SHP77 treated with DMSO at 0.1 percent for 48 hours (cell line): ENCODE measurements at regions not wholly inside any gene's neighbourhood (a gene's known extent, or its start where the extent isn't known, plus 50 kb on each side); places are given as distances from the start of the nearest gene placed in this dataset.
"Not testable (repeated sequence)": the region's sequence is repeated elsewhere in the genome, so short reads cannot be mapped to it uniquely, and the experiment has no call there.

Experiments
- DNase-seq: peaks from one replicate; lab custom pipeline; 2025; lab: John Stamatoyannopoulos, UW

GRCh38 chr1:4486408-4487120, 167.8 kb upstream of the AJAP1 start:
- DNase-seq = no peak

DNA sequence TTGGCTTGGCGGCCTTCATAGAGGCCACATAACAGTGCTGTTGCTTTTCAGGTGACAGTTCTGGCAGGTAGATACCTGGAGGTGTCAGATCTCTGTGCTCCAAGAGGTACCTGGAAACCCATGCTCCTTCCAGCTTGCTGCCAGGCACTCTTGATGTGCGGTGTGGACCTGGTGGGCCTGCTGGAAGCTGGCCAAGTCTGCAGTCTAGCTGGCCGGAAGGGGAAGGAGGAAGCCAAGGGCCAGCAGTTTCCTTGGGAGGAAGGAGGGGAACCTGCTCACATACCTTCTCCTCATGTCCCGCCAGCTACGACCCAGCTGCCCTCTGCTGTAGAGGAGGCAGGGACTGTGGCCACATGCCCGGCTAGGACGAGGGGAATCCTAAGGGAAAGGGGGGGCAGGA, 166.4 kb upstream of the AJAP1 start:
- no peak for DNase-seq

GRCh38 chr1:4489486-4489885, 164.9 kb upstream of the AJAP1 start:
- no peak for DNase-seq

- not testable (repeated sequence) for DNase-seq
Observed at GRCh38 chr1:4489992-4490391, 164.4 kb upstream of the AJAP1 start.

DNA sequence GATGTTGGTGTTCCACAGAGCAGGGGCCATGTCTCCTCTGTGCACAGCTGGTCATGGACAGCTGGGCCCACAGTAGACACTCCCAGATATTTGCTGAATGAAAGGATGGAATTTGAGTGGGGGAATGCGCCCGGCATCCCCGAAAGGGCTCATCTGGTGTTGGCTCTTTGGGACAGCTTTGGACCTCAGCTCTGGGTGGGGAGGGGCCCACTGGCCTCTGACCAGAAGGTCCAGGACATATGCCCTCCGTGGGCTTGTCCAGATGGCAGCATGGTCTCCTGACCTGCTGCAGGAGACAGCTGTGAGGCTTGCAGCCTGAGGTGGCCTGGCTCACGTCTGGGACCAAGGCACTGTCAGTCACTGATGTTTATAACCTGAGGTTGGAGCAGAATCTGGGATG, 160.4 kb upstream of the AJAP1 start:
- no peak for DNase-seq

DNA sequence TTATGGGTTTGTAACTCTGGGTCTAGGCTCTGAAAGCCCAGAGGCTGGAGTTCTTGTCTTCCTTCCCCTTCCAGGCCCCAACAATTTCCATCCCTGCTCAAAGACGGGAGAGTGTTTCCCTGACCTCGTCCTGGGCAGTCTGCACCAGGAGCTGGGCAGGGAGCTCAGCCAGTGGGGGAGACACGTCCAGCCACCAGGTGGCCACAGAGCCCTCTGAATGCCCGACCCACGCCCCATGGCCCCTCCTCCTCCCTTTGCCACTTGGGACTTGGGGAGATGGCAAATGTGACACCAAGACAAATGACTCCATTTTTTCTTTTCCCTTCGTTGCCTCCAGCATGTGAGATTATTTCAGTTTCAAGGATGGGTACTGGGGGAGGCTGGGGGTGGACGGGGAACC, 159.9 kb upstream of the AJAP1 start:
- no peak for DNase-seq

DNA sequence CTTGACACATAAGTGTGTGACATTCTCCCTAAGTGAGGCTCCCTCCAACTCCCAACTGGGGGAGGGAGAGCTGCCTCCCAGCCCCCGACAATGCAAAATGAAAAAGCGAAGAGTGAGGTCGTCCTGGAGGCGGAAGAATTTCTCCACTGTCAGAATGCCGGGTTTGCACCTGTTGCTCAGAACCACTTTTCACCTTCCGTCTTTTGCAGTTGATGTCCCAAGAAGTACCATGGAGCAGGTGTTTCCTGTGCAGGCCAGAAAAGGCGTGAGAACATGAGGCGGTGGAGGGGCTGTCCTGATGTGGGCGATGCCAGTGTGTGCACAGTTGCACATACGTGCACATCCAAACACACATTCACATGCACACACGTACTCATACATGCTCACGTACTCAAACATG, 158.6 kb upstream of the AJAP1 start:
- no peak for DNase-seq

DNA sequence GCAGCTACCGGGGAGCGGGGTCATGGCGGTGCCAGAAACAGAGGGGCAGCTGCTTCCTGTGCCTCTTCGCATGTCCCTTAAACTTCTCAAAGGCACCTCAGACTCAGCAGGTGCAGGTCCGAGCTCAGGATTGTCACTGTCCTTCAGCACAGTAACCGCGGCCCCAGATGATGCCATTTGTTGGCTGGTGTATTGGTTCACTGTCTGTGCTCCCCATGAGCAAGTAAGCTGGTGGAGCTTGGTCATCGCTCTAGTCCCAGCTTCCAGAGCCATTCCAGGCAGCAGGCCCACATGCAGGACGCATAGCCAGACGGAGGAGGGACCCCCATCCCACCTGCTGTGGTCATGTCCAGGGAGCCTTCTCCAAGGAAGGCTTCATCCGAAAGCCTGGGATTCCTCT, 154.0 kb upstream of the AJAP1 start:
- no peak for DNase-seq

- no peak for DNase-seq
Observed at GRCh38 chr1:4506591-4506990, 147.8 kb upstream of the AJAP1 start.

DNA sequence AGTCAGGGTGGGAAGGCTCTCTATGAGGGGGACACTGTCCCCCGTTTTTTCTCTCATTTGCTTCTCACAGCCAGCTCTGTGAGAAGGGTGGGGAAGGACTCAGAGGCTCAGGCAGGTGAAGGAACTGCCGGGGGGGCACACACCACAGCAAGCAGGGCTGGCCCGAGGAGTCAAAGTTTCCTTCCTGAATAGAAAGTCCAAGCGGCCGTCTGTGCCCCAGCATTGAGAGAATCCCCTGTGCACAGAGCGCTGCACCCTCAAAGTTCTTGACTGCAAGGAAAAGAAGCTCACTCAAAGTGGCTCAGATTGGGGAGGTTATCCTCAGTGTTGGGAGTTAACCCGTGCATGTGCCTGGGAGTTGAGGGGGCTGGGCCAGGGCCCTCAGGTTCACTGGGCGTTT, 145.2 kb upstream of the AJAP1 start:
- no peak for DNase-seq

GRCh38 chr1:4510276-4510691, 144.1 kb upstream of the AJAP1 start:
- no peak for DNase-seq

GRCh38 chr1:4511374-4511773, 143.0 kb upstream of the AJAP1 start:
- no peak for DNase-seq

GRCh38 chr1:4512636-4513035, 141.8 kb upstream of the AJAP1 start:
- DNase-seq = no peak

- DNase-seq = no peak
Observed at GRCh38 chr1:4513685-4514084, 140.7 kb upstream of the AJAP1 start.

DNA sequence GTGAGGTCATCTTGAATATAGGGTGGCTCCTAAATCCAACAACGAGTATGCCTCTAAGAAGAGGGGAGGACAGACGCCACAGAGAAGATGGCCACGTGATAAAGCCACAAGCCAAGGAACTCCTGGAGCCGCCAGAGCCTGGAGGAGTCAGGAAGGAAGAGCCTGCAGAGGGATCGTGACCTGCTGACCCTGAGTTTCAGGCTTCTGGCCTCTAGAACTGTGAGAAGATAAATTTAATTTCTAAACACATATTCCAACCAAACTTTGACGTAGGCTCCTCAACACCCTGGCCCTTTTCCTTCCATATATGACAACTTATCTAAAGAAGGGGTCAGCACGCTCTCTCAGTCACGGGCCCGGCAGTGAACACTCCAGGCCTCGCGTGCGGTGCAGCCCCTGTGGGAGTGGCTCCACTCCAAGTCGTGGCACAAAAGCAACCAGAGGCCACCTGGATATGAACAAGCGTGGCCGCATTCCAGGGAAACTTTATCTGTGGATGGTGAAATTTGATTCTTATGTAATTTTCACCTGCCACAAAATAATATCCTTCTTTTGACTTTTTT, 138.6 kb upstream of the AJAP1 start:
- no peak for DNase-seq

GRCh38 chr1:4516596-4516995, 137.8 kb upstream of the AJAP1 start:
- no peak for DNase-seq

DNA sequence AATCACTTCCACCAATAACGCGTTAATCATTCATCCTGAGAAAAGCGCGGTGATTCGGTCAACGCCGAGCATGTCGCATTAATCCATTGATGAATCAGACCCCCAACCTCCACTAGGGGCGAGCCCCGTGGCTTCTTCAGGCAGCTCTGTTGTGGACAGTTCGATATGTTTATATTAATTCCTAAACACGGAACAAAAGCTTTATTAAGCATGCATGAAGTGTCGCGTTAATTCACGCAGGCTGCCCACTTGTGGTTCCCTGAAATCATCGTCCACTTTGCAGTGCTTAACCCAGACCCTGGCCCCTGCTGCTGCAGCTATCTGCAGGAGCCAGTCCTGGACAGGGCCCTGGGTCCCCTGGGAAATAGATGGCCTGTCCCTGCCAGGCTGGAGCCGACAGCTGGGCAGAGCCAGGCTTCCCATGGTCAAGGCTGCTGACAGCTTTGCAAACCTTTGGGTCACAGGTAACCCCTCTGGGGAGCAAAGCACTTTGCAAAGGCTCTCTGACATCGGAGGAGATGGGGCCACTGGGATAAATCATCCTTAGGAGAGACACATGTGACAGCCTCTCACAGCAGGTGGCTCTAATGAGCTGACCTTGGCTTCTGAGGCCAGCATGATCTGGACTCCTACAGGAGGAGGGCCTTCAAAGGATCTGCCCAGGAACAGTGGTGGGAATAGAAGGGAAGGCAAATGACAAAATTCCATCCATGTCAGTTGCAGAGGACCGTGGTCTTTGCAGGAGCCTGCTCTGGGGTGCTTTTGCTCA, 137.0 kb upstream of the AJAP1 start:
- no peak for DNase-seq

- no peak for DNase-seq
Observed at GRCh38 chr1:4518621-4519020, 135.8 kb upstream of the AJAP1 start.

DNA sequence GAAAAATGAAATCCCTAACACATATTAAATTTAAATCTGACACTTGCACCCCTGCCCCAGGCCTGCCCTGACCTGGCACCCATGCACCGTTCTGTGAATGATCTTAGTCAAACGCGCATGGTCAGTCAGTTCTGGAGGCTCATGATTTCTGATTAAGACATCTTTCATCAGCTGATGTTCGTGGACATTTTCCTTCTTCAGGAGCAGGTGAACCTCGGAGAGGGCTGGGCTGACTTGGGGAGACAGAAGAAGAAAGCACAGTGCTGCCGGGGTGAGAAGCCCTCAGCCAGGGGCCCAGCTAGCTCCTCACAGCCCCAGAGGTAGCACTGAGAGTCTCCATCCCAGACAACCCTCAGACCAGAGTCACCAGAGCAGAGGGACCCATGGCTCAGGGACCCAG, 134.5 kb upstream of the AJAP1 start:
- no peak for DNase-seq

- DNase-seq = no peak
Observed at GRCh38 chr1:4523551-4523950, 130.9 kb upstream of the AJAP1 start.

DNA sequence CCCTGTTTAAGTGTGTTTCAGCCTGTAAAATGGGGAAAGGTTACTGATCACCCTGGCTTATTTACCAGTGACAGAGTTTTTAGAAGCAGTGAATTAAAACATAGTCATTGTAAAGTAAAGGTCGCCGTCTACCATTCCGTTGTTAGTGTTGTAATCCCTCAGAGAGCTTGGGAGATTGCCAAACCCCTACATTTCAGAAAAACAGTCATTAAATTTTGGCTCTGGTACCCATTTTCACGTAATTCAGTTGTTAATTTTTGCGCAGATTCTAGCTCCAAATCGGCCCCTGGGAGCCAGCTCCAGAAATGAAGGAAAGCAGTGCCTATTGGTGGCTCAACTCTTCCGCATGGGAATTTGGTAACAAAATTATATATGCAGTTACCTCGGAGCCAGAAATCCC, 127.7 kb upstream of the AJAP1 start:
- no peak for DNase-seq

- peak; percentile 34 for DNase-seq
Observed at GRCh38 chr1:4527819-4528218, 126.6 kb upstream of the AJAP1 start.

DNA sequence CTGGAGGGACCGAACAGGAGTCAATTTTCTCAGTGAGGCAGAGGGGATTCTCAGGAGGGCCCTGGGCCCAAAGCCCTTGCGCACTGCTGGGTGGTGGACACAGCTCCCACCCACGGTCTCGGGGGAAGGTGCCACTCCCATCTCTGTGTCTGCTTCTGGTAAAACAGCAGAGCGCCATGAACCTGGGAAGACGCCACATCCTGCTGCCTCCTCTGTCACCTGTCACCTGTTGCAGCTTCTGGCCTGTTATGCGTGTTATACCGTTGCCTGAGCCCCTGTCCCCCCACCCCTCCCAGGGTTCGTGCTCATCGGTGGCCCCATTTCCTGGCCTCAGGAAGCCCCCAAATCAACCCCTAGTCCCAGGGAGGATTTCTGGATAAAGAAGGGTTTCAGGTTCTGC, 125.8 kb upstream of the AJAP1 start:
- DNase-seq = no peak
